ENCODE measurements at regions not wholly inside any gene's neighbourhood (a gene's known extent, or its start where the extent isn't known, plus 50 kb on each side); places are given as distances from the start of the nearest gene placed in this dataset.

- Histone ChIP-seq H4K20me1 (replicated peaks in 1 of 2; ENCODE audit: control insufficient read depth in 1 of 2, insufficient read depth in 2 of 2, low read length in 2 of 2) (no peaks in the 10 kb centered on the region), H2BK20ac (ENCODE audit: low read length) (no peak overlapping the region), H3K56ac (replicated peaks; ENCODE audit: insufficient read length, low read depth, low read length) (no peak overlapping the region), H3K9ac (replicated peaks in 1 of 4; ENCODE audit: extremely low read depth in 1 of 4, low read depth in 3 of 4, low read length in 3 of 4) (no peak overlapping the region), H3K79me2 (ENCODE audit: control insufficient read depth in 1 of 2, insufficient read depth in 2 of 2, low read length in 2 of 2) (no peaks in the 10 kb centered on the region), H2BK15ac (ENCODE audit: low read length) (no peak overlapping the region), H3K18ac (ENCODE audit: extremely low read depth, low read length) (no peak overlapping the region), H3K4me3 (ENCODE audit: extremely low read depth in 1 of 4, insufficient read depth in 2 of 4, low read depth in 3 of 4, low read length in 4 of 4) (no peak overlapping the region), H3K23me2 (ENCODE audit: low read depth, low read length) (no peaks in the 10 kb centered on the region; the same call in 1 of the 2 replicates), H3K23ac (ENCODE audit: insufficient read length) (no peak overlapping the region), H2BK120ac (replicated peaks; ENCODE audit: low read depth, low read length) (no peak overlapping the region), H4K91ac (replicated peaks; ENCODE audit: insufficient read length, low read length) (no peak overlapping the region), H3K14ac (ENCODE audit: insufficient read length) (no peak overlapping the region), H2AK5ac (ENCODE audit: low read depth, low read length) (no peak overlapping the region), H4K8ac (ENCODE audit: extremely low read depth, insufficient read depth, low read length) (no peak overlapping the region), H3K4ac (replicated peaks; ENCODE audit: insufficient read length, low read depth, low read length) (no peak overlapping the region), H3K36me3 (ENCODE audit: control insufficient read depth in 2 of 4, insufficient read depth in 4 of 4, low read length in 3 of 4) (no peaks in the 10 kb centered on the region), H2BK12ac (ENCODE audit: low read depth, low read length) (no peak overlapping the region), H3K9me3 (ENCODE audit: insufficient read depth in 2 of 2, low read depth in 1 of 2, low read length in 1 of 2) (no peaks in the 10 kb centered on the region), H3K27ac (ENCODE audit: low read depth, low read length) (no peak overlapping the region), H2BK5ac (ENCODE audit: low read depth, low read length) (no peak overlapping the region), H2AFZ (ENCODE audit: low read length) (no peak overlapping the region), H3K79me1 (ENCODE audit: low read depth, low read length) (no peaks in the 10 kb centered on the region), H3K27me3 (replicated peaks in 1 of 4; ENCODE audit: control insufficient read depth in 3 of 4, extremely low read depth in 1 of 4, insufficient read depth in 3 of 4, low read length in 3 of 4) (no peaks in the 10 kb centered on the region), H4K5ac (ENCODE audit: insufficient read length, low read depth, low read length) (no peak overlapping the region), H3K4me2 (ENCODE audit: insufficient read depth in 1 of 2, low read depth in 2 of 2, low read length in 2 of 2) (no peak overlapping the region), H3K4me1 (replicated peaks in 1 of 4; ENCODE audit: control insufficient read depth in 3 of 4, insufficient read depth in 4 of 4, low read length in 3 of 4) (peaks cover 0 to 6% (median 0%) of the 10 kb centered on the region in 4 experiments; a peak in 2 of 7 replicates)
- FAIRE-seq (no peak), DNase-seq (ENCODE audit: low read depth in 1 of 2, low spot score in 2 of 2) (no peak)
- POLR2A ChIA-PET (ENCODE audit: partially characterized antibody) = no interaction called here
- no peak for TF ChIP-seq ATF3 (IDR thresholded peaks at IDR 0.05; ENCODE audit: insufficient read depth, low read depth, low read length)
- TF ChIP-seq CREB1 (IDR thresholded peaks at IDR 0.05) = no peak
- no peak for TF ChIP-seq SIX5 (IDR thresholded peaks at IDR 0.05; ENCODE audit: low read depth, low read length)
- TF ChIP-seq NRF1 (IDR thresholded peaks at IDR 0.05; ENCODE audit: low read depth, low read length) = no peak
- TF ChIP-seq, protein P1, sequence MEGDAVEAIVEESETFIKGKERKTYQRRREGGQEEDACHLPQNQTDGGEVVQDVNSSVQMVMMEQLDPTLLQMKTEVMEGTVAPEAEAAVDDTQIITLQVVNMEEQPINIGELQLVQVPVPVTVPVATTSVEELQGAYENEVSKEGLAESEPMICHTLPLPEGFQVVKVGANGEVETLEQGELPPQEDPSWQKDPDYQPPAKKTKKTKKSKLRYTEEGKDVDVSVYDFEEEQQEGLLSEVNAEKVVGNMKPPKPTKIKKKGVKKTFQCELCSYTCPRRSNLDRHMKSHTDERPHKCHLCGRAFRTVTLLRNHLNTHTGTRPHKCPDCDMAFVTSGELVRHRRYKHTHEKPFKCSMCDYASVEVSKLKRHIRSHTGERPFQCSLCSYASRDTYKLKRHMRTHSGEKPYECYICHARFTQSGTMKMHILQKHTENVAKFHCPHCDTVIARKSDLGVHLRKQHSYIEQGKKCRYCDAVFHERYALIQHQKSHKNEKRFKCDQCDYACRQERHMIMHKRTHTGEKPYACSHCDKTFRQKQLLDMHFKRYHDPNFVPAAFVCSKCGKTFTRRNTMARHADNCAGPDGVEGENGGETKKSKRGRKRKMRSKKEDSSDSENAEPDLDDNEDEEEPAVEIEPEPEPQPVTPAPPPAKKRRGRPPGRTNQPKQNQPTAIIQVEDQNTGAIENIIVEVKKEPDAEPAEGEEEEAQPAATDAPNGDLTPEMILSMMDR (IDR thresholded peaks at IDR 0.05; ENCODE audit: control extremely low read depth in 1 of 3, insufficient read depth in 1 of 3, low read depth in 1 of 3, low read length in 3 of 3) = no peak
- TF ChIP-seq TBP (IDR thresholded peaks at IDR 0.05; ENCODE audit: low read depth, low read length) = no peak
- TF ChIP-seq SIRT6 (IDR thresholded peaks at IDR 0.05; ENCODE audit: low read length) = no peak
- TF ChIP-seq RFX5 (IDR thresholded peaks at IDR 0.05; ENCODE audit: borderline replicate concordance, low read depth, low read length) = no peak
- WGBS, 2 experiments (ENCODE audit: extremely low coverage in 1 of 2, insufficient coverage in 1 of 2, insufficient read length in 1 of 2, insufficient replicate concordance in 2 of 2, low coverage in 1 of 2, low lambda C conversion rate in 2 of 2, missing lambda C conversion rate in 1 of 2) = 89% methylated on average over 5 of the region's 5 CpGs; no CpG with 5 or more reads in 1 of the 2 experiments
- CTCF ChIA-PET (ENCODE audit: partially characterized antibody) = no interaction called here
Observed at GRCh38 chr5:173817561-173817960, 70.6 kb upstream of the CPEB4 start.
